HepG2 (cell line): ENCODE measurements at regions not wholly inside any gene's neighbourhood (a gene's known extent, or its start where the extent isn't known, plus 50 kb on each side); places are given as distances from the start of the nearest gene placed in this dataset.

Experiments
- ATAC-seq: fragments of 200-7000 bp; cut with Tn5 transposase; 3 replicates; pipeline ENCODE4 v1.9.1; 2020; ENCODE audit warnings: mild to moderate bottlenecking, moderate library complexity
- BruUV-seq: library from RNA; stranded (reverse); fragments of 400-500 nt; replicated peaks from 2 replicates; lab custom pipeline; 2021; lab: Mats Ljungman, UMichigan
- CTCF ChIA-PET: fragments of 300-600 bp; formaldehyde crosslinking; extraction: SDS; loops from one replicate; lab custom pipeline; 2021; ENCODE audit warnings: low total read pairs, inconsistent platforms, low intra/inter-chr PET ratio; lab: Yijun Ruan, JAX
- POLR2A ChIA-PET: fragments of 350-600 bp; sonication (Branson Sonifier 250); formaldehyde crosslinking; loops from one replicate; lab custom pipeline; 2020; ENCODE audit warnings: antibody characterized with exemption, inconsistent platforms; lab: Yijun Ruan, JAX
- DNase-seq: peaks from one replicate; pipeline ENCODE4 v3.0.0-alpha.2; 2015; ENCODE audit warnings: low spot score
- FAIRE-seq: peaks from 3 replicates; lab custom pipeline; 2011; peaks lifted over from hg19 to GRCh38; lab: Jason Lieb, UNC
- H2AFZ ChIP-seq: one replicate; pipeline ENCODE4 v1.6.1; 2011; ENCODE audit warnings: low read length, inconsistent platforms
- H3K27ac ChIP-seq: fragments of 300-600 bp; 3 replicates; pipeline ENCODE4 v1.8.0; 2011; ENCODE audit warnings: mixed run types, mild to moderate bottlenecking, mixed read lengths, low read length, inconsistent platforms; ENCODE audit not compliant: insufficient read depth; ENCODE audit errors: extremely low read length
- H3K27me3 ChIP-seq, 2 experiments: fragments of 200-600 bp in 1 of 2; 2 replicates in 1 of 2; 3 replicates in 1 of 2; pipeline versions ENCODE4 v1.6.0 to v1.8.0; 2011; ENCODE audit warnings: low read length in 2 of 2, mild to moderate bottlenecking in 2 of 2, moderate library complexity in 2 of 2, inconsistent platforms in 1 of 2; ENCODE audit not compliant: insufficient read depth in 2 of 2, control insufficient read depth in 1 of 2
- H3K36me3 ChIP-seq, 2 experiments: fragments of 200-600 bp in 1 of 2; replicated peaks in 1 of 2; 2 replicates in 1 of 2; 3 replicates in 1 of 2; pipeline versions ENCODE4 v1.5.1 to v1.8.0; 2011; ENCODE audit warnings: low read length in 2 of 2, inconsistent platforms in 1 of 2; ENCODE audit not compliant: insufficient read depth in 2 of 2, control insufficient read depth in 1 of 2
- H3K4me1 ChIP-seq: 2 replicates; pipeline ENCODE4 v1.5.1; 2012; ENCODE audit warnings: low read length, inconsistent platforms; ENCODE audit not compliant: insufficient read depth
- H3K4me2 ChIP-seq: 2 replicates; pipeline ENCODE4 v1.6.0; 2011; ENCODE audit warnings: low read depth, low read length, inconsistent platforms
- H3K4me3 ChIP-seq, 3 experiments: fragments of 200-600 bp in 1 of 3; sonication (generic), shearing (Covaris generic) in 1 of 3; replicated peaks in 1 of 3; 2 replicates each; pipeline ENCODE4 v1.5.1; 2011 to 2016; ENCODE audit warnings: low read length in 3 of 3, inconsistent platforms in 2 of 3, low read depth in 2 of 3, mild to moderate bottlenecking in 2 of 3, control low read depth in 1 of 3, mixed read lengths in 1 of 3; ENCODE audit not compliant: insufficient read depth in 1 of 3
- H3K79me2 ChIP-seq: one replicate; pipeline ENCODE4 v1.6.1; 2011; ENCODE audit warnings: low read length, inconsistent platforms; ENCODE audit not compliant: insufficient read depth
- H3K9ac ChIP-seq: 2 replicates; pipeline ENCODE4 v1.6.0; 2011; ENCODE audit warnings: mild to moderate bottlenecking, low read depth, low read length, inconsistent platforms; ENCODE audit not compliant: insufficient read depth
- H3K9me3 ChIP-seq: 2 replicates; pipeline ENCODE4 v1.5.1; 2012; ENCODE audit warnings: mild to moderate bottlenecking, low read length
- H4K20me1 ChIP-seq: 2 replicates; pipeline ENCODE4 v1.6.0; 2011; ENCODE audit warnings: inconsistent platforms, mild to moderate bottlenecking, low read length, moderate library complexity; ENCODE audit not compliant: insufficient read depth
- GLI4 ChIP-seq: sonication (generic); formaldehyde crosslinking; IDR thresholded peaks from 2 replicates; pipeline ENCODE4 v1.5.1; 2020; ENCODE audit warnings: missing genetic modification reagents, mild to moderate bottlenecking, moderate library complexity, borderline replicate concordance
- MAFF ChIP-seq: IDR thresholded peaks from 2 replicates; pipeline ENCODE4 v1.6.1; 2011; ENCODE audit warnings: low read depth, low read length, improper control_type of control experiment
- MAFK ChIP-seq, 2 experiments: IDR thresholded peaks in 1 of 2; conservative IDR thresholded peaks in 1 of 2; 2 replicates each; pipeline ENCODE4 v1.6.1; 2011; ENCODE audit warnings: improper control_type of control experiment in 2 of 2, low read length in 2 of 2
- NONO ChIP-seq, 2 experiments: fragments of 450-650 bp in 1 of 2; sonication (generic) in 1 of 2; formaldehyde crosslinking in 1 of 2; IDR thresholded peaks in 1 of 2; conservative IDR thresholded peaks in 1 of 2; 2 replicates each; pipeline versions ENCODE4 v1.6.1 to v1.8.0; 2017 to 2022; ENCODE audit warnings: mild to moderate bottlenecking in 1 of 2, missing genetic modification reagents in 1 of 2, moderate library complexity in 1 of 2
- TMF1 ChIP-seq: sonication (generic); formaldehyde crosslinking; IDR thresholded peaks from 2 replicates; pipeline ENCODE4 v1.8.1; 2022; ENCODE audit warnings: low read depth, missing genetic modification reagents
- ZBTB8A ChIP-seq: sonication (generic); formaldehyde crosslinking; IDR thresholded peaks from 2 replicates; pipeline ENCODE4 v1.4.0; 2020; ENCODE audit warnings: mild to moderate bottlenecking, low read depth, missing genetic modification reagents, borderline replicate concordance
- ZNF761 ChIP-seq: sonication (generic); formaldehyde crosslinking; conservative IDR thresholded peaks from 2 replicates; pipeline ENCODE4 v1.4.0; 2020; ENCODE audit warnings: mild to moderate bottlenecking, missing genetic modification reagents
- WGBS: methylation state at CpG from one replicate; pipeline ENCODE4 v1.1.6; 2017; ENCODE audit warnings: low lambda C conversion rate; 5-methylcytosine and 5-hydroxymethylcytosine counted together
- in situ Hi-C: cut with HindIII; loops from 2 replicates; pipeline ENCODE4 v1.10.0; 2017; ENCODE audit warnings: low pct_unique_long_range_greater_than_20kb; ENCODE audit not compliant: extremely low pct_ligation_motif_present
- intact Hi-C: fragments of 100-400 bp; cut with micrococcal nuclease; formaldehyde crosslinking; loops from one replicate; pipeline ENCODE4 v1.10.0; 2022; ENCODE audit not compliant: unreplicated experiment

DNA sequence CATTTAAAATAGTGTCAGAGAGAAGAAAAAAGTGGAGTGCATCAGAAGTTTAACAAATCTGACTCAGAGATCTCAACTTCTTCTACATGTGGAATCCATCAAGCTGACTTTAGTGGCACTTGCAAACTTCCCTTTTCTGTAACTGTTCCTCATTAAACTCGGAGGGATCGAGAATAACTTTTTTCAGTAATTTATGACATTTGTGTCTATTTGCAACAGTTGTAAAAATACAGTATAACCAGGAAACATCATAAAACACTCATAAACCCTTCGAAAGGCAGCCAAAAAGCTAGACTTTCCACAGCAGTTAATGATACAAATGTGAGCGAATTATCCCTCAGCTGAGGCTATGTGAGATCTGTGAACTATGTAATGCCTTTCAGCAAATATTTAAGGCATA, 1936.8 kb upstream of the SEL1L start:
- intact Hi-C loops, result no loop called here

DNA sequence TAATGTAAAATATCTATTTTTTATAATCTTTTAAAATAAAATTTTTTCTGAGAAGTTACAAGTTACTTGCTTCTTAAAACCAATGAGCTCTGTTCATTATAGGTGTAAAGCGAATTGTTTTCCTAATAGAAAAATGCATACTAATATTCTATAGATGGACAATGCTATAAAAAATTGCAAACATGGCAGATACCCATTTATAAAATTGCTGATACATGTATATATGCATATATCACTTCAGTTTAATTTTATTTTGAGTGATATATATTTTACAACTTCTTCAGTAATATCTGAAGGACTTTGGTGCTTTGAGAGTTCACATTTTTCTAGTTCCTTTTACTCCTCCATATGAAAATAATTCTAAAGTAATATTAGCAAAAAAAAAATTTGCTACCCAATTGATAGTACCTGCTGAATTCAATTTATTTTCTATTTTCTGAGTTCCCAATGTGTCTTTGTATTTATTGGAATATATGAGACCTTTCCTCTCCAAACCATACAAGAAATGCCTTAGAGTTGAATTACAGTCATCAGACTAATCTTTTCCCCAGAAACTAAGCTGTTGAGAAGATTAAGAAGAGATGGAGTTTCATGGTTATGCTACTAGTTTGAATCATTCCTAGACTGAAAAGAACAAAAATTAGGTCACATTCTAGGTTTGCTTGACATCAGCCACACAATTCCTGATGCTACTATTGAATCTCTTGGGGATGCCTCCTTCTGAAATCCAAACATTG, 1937.5 kb upstream of the SEL1L start:
- intact Hi-C loops, result no loop called here
- no peak overlapping the region for H2AFZ ChIP-seq
- ChIA-PET POLR2A (no interaction called here), CTCF (no interaction called here)
- no peak overlapping the region for H3K27ac ChIP-seq
- H3K27me3 ChIP-seq, result no peaks in the 10 kb centered on the region
- no peaks in the 10 kb centered on the region for H3K79me2 ChIP-seq
- no peak for TF ChIP-seq ZNF761 (CRISPR knock-in tag)
- TF ChIP-seq NONO (IDR thresholded peaks at IDR 0.05), result no peak
- no peak for TF ChIP-seq NONO (CRISPR knock-in tag; conservative IDR thresholded peaks at IDR 0.05)
- TF ChIP-seq MAFF, result peak; percentile 79
- TF ChIP-seq GLI4, result no peak
- peak; percentile 21 to 78; a peak in 2 of 4 replicates for TF ChIP-seq MAFK (conservative IDR thresholded peaks at IDR 0.05 in 1 of 2, IDR thresholded peaks at IDR 0.05 in 1 of 2; ENCODE audit: low read length in 2 of 2)
- in situ Hi-C loops, result no loop called here
- WGBS, result 2% methylated on average over 1 of the region's 1 CpG
- no peak for ATAC-seq
- no peaks in the 10 kb centered on the region for H4K20me1 ChIP-seq
- no peak overlapping the region for H3K4me3 ChIP-seq
- H3K9me3 ChIP-seq, result peaks cover 68% of the 10 kb centered on the region
- FAIRE-seq, result no peak
- H3K36me3 ChIP-seq, result no peaks in the 10 kb centered on the region
- DNase-seq, result no peak
- no peak overlapping the region for H3K9ac ChIP-seq
- no TSS peak for BruUV-seq
- H3K4me2 ChIP-seq, result no peak overlapping the region
- H3K4me1 ChIP-seq, result no peaks in the 10 kb centered on the region

More for the DNA sequence above, 1936.8 kb upstream of the SEL1L start:
- H3K27ac ChIP-seq, result no peak overlapping the region
- CTCF ChIA-PET, result no interaction called here
- H3K36me3 ChIP-seq, result no peaks in the 10 kb centered on the region
- no peak overlapping the region for H3K9ac ChIP-seq
- under 1% methylated on average over 4 of the region's 4 CpGs for WGBS
- no peaks in the 10 kb centered on the region for H3K27me3 ChIP-seq
- H4K20me1 ChIP-seq, result no peaks in the 10 kb centered on the region
- H3K9me3 ChIP-seq, result peaks cover 68% of the 10 kb centered on the region
- POLR2A ChIA-PET, result no interaction called here
- no peaks in the 10 kb centered on the region for H3K4me1 ChIP-seq
- ATAC-seq, result no peak
- FAIRE-seq, result no peak
- in situ Hi-C loops, result no loop called here
- H2AFZ ChIP-seq, result no peak overlapping the region
- H3K4me2 ChIP-seq, result no peak overlapping the region
- no peak overlapping the region for H3K4me3 ChIP-seq
- TF ChIP-seq ZBTB8A (CRISPR knock-in tag) (no peak), TMF1 (CRISPR knock-in tag) (no peak)
- DNase-seq, result no peak
- no peaks in the 10 kb centered on the region for H3K79me2 ChIP-seq
- no TSS peak for BruUV-seq
